HG02840 (cell line): ENCODE measurements at regions not wholly inside any gene's neighbourhood (a gene's known extent, or its start where the extent isn't known, plus 50 kb on each side); places are given as distances from the start of the nearest gene placed in this dataset.

Experiments
- ATAC-seq: cut with Tn5 transposase; IDR thresholded peaks from one replicate; pipeline ENCODE4 v1.9.1; 2021; ENCODE audit warnings: mild to moderate bottlenecking, moderate library complexity, moderate number of reproducible peaks; ENCODE audit not compliant: unreplicated experiment, low FRiP score

DNA sequence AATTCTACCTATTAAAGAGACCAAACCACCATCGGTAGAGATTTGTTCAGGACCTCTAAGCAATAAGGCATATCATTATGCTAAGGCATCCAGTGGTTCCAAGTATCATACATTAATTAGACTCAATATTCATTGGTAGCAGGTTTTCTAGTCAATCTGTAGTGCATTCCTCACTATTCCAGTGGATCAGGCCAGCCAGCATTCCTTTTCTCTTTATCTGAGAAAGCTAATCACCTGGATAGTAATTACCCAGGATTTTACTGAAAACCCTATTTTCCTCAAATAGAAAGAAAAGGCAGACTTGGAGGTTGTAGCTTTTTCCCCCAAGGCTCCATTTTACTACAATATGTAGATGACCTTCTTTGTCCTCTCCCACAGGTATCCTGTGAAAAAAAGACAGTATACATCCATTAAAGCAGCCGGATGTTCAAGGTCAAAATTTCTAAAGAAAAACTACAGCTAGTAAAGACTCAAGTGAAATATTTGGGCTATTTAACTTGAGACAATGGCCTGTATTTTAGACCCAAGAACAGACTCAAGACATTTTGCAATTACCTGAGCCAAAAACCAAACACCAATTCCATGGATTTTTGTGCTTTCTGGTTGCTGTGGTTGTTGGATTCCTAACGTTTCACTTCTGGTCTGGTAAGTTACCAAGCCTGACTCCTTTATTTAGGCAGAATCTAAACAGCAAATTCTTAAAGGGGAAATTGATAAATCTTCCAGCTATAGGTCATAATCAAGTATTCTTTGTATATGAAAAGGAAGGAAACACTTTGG is 149.1 kb upstream of the MOCS1 start:
- ATAC-seq = no peak

DNA sequence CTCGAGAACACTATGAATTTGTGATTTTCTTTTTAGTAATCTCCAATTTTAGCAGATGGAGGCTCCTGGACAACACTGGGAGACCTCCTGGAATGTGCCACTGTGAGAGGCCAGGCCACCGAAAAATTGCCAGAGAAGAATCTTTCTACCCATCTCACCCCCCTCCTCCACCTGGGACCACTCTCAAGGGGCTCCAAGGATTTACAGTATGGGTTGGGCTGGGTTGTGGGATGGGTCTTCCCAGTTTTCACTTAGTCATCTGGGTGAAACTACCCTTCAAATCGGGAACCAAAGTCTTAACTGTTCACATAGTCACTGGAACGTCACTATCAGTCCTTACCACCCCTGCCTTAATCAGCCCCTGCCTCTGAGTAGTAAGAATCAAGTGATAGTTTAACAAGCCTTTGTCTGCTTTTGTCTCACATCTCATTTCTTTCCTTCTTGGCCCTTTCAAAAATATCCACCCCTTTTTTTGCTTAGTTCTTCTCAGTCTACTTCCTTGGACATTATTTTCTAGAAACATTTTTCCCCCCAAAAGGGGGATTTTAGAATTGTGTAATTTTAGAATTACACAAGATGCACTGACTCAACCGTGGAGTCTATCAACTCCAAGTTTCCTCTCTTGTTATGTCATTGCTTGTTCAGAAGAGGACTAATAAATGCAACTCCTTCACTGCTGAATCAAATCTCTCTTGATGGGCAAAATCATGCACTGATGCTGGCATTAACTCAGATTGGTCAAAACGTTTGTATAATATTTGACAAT is 148.2 kb upstream of the MOCS1 start:
- ATAC-seq = no peak

DNA sequence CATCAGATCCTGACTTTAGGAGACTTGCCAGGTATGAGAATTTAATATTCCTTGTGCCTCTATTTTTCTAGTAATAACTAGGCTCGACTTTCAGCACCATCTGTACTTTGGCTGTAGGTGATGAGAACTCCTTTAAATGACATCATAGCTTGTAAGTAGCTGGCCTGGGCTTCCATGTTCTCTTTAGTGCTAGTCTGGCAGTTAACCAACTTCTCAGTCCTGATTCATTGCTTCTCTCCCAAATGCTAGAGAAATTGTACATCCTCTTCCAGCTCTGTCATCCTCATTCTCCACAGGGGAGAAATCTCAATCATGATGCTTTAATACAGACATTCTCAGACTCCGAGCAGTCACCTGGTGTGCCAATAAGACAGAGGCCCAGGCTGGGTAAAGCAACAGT is 143.5 kb upstream of the MOCS1 start:
- ATAC-seq = no peak

DNA sequence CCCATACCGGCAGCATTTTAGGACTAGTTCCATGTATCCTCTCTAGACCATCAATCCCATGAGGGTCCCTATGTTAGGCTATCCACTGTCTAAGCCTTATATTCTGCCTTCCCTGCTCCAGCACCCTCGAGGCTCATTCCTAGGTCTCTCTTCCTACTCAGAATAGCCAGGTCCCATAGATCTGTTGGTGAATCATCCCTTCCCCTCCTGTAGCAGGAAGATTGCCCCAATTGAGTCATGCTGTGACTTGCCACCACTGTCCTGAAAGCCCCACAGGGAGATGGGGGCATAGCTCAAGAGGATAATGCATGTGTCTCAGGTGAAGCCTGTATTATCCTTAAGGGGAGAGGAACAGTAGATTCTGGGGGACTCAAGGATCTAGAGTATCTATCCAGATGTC is 143.1 kb upstream of the MOCS1 start:
- ATAC-seq = no peak

DNA sequence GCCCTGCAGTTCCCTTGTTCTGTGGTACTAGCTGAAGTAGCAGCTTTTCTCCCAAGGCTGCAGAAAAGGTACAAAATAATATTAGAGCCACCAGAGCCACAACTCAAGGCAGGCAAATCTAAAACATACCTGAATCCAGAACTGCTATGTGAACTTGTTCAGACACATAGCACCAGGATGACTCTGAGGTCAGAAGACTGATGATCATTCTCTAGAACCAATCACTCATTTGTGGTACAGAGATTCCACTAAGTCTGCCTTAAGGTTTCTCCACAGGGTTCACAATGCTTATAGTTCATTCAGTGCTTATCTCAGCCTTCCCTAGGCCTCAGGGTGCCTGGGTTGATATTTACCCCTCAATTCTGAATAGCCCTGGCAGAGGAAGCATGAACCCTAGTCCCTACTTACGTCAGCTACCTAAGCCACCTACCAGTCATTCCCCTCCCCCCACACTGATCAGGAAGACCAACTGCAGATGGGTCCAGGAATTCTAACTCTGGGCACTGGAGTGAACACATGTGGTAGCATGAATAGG is 140.9 kb upstream of the MOCS1 start:
- no peak for ATAC-seq

DNA sequence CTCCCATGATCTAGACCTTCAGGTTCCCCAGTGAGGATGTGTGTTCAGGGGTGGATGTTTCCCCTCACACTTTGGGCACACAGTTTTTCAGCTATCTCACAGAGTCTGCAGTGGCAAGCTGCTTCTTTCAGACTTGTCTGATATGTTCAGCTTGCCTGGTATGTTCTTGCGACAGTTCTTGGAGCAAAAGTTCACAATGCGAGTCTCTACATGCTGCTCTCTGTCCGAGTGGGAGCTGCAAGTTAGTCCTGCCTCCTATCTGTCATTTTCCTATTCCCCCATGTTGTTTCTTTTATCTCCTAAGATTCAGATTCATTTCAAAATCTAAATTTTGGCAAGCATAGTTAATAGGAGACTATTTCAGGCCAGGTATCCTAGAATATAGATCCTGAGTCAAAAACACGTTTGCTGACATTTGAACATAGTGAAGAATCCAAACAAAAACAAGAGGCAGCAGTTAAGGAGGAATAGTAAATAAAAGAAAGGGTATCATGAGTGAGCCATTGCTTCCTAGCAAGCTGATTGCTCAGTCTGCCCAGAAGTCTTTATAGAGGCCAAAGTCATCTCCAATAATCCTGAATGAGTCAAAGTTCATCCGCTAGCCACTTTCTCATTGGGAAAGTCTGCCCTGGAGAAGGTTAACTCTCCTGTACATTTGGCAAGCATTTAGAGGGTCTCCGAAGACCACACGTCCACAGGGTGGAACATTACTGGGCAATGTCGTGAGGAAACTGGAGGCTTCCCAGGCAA is 140.2 kb upstream of the MOCS1 start:
- ATAC-seq = no peak

DNA sequence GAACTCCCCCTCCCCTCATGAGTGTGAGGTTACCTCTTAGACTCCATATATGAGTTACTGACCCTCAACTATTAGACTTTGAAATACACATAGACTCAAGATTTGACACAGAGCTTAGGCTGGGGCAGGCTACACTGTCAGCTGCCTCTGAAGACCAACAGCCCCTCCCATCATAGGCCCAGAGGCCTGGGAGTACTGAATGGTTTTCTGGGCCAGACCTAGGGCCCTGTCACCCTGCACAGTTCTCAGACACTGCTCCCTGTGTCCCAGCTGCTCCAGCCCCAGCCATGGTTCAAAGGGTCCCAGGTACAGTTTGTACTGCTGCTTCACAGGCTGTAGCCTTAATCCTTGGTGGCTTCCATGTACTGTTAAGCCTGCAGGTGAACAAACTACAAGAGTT is 132.1 kb upstream of the MOCS1 start:
- no peak for ATAC-seq

DNA sequence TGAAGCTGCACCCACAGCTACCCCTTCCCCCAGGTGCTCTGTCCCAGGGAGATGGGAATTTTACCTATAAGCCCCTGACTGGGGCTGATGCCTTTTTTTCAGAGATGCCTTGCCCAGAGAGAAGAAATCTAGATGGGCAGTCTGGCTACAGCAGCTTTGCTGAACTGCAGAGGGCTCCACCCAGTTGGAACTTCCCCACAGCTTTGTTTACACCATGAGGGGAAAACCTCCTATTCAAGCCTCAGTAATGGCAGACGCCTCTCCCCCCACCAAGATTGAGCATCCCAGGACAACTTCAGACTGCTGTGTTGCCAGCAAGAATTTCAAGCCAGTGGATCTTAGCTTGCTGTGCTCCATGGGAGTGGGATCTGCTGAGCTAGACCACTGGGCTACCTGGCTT is 122.6 kb upstream of the MOCS1 start:
- ATAC-seq = no peak

DNA sequence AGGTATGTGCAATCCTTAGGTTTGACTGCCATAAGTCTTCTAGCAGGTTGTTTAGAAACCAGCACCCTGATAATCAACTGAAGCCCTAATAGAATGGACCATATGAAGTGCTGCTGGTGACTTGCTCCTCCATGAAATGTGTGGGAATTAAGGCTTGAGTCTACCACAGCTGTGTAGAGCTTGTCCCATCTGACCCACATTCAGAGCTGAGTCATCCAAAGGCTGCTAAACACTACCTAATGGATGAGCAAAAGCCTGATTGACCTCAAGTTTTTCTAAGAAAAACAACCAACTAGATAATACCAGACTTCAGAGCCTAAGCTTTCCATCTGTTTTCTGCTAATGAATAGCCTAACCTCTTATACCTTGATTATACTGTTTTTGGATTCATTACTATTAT is 120.3 kb upstream of the MOCS1 start:
- no peak for ATAC-seq

DNA sequence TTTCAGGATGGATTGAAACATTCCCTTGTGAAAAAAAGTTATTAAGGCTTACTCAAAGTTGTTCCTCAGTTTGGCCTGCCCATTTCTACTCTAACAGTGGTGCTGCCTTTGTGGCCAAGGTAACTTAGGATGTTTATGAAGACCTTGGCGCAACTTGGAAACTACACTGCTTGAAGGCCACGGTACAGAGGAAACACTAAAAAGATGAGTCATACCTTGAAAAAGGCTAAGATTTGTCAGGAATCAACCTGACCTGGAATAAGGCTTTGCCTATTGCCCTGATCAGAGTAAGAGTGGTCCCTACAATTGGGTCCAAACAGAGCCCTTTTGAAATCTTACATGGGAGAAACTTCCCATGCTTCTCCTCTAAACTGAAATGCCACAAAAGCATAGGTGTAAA is 119.9 kb upstream of the MOCS1 start:
- ATAC-seq = no peak

DNA sequence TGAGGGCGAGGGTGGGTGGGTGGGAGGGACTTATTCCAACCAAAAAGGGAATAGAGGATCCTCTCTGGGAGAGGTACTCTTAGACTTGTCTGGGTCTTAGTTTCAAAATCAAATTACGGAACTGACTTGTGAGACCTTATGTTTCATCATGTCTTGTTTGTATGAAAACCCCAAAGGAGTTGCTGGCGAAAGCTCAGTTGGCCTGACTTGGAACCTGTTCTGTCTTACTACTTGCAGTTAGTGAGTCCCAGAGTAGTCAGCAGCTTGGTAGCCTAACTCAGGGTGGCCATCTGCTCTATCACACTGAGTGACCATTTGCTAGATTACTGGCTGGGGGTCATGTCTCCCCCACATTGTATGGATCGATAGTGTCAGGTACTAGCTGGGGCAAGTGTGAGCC is 114.9 kb upstream of the MOCS1 start:
- no peak for ATAC-seq

DNA sequence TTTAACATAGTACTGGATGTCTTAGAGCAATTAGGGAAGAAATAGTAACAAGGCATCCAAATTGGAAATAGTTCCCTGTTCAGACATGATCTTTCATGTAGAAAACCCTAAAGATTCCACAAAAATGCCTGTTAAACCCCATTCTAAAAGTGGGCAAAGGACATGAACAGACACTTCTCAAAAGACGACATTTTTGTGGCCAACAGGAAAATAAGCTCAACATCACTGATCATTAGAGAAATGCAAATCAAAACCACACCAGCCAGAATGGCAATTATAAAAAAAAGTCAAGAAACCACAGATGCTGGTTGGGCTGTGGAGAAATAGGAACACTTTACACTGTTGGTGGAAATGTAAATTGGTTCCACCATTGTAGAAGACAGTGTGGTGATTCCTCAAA is 109.9 kb upstream of the MOCS1 start:
- no peak for ATAC-seq

DNA sequence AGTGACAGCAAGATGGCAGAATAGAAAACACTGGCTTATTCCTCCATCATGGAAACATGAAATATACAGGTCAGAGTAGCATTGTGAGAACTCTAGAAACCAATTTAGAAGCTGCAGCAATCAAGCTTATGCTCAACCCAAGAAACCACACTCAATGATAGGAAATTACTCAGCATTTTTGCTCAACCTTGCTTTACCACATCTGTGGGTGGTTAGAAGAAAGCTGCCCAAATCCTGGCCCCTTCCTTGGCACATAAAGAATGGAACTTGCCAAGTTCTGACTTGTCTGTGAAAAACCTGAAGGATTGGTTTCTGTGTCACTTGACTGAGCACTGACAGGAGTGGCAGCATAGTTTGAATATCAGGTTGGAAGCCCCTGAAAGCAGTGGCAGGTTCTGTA is 108.0 kb upstream of the MOCS1 start:
- no peak for ATAC-seq

DNA sequence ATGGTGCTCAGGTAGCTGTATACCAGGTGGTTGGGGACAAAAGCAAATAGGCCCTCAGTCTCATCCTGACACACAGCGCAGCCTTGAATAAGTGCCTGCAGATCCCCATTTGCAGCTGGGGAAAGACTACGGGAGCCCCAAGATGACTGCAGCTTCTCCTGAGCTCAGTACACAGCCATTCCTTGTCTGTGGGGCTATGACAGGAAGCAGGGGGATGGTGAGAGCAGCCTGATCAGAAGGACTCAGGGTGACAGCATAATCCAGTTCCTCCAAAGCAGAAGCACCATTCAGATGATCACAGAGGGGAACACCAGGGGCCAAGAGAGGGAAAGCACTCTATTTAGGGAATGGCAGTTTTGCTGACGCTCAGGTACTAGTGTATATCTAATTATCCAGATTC is 104.8 kb upstream of the MOCS1 start:
- ATAC-seq = no peak

DNA sequence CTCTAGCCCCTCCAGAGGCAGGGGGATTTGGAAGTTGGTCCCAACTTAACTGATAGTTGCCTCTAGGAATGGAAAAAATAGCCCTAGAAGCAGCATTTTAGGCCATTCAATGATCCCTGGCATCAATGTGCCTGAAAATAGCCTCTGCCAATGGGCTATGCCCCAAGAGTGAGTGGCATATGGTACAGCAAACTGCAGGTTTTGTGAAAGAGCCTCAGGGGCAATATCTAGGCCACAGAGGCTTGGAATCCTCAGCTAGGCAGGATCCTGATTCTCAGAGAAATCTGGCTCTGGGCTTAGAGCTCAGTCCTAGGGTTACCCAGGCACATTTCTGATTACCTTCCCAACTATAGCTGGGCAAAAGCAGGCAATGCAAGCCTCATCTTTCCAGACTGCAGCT is 104.4 kb upstream of the MOCS1 start:
- no peak for ATAC-seq

DNA sequence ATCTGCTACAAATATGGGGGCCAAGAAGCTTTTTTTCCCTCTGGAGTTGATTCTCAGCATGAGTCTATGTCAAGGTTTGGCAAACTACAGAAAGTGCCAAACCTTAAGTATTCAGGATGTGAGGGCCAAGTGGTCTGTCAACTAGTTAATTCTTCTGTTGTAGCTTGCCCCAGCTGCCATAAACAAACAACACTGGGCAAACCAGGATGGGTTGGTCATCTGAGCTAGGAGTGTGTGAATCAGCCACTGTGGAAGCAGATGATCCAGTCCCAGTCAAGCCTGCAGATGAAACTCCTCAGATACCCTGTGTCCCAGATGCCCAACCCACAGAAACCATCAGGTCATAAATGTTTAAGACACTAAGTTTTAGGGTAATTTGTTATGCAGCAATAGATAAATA is 103.0 kb upstream of the MOCS1 start:
- ATAC-seq = no peak

DNA sequence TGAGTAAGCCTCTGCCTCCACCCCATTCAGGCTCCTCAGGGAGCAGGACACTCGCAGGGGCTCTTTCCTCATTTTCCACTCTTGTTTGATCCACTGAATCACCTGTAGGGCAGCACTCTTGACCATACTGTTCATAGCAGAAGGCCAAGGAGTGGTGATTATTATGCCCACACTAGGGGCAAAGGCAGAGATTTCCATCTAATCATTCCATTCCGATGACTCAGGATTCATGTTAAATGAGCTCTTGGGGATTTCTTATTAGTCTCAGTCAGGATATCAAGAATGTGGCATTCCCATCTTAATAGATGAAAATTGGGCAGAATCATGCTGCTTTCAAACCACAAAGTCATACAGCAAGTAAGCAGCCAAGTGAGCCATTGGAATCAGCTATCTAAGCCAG is 101.9 kb upstream of the MOCS1 start:
- ATAC-seq = no peak

DNA sequence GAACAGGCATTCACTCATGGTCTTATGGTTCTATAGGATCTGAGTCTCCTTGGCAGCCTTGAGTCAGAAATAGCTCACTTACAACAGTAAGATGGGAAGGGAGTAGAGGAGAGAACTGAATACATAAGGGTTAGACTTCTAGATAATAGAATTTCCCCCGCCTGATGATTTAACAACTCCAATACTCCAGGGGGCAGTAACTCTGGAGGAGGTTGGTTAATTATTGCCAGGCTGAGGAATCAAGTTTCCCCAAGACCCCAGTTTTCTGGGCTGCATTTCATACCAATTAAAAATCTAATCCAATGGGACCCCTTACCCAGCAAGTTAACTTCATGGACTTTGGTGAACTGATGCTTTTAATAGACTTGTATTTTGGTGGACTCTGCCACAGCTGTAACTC is 94.2 kb upstream of the MOCS1 start:
- no peak for ATAC-seq

DNA sequence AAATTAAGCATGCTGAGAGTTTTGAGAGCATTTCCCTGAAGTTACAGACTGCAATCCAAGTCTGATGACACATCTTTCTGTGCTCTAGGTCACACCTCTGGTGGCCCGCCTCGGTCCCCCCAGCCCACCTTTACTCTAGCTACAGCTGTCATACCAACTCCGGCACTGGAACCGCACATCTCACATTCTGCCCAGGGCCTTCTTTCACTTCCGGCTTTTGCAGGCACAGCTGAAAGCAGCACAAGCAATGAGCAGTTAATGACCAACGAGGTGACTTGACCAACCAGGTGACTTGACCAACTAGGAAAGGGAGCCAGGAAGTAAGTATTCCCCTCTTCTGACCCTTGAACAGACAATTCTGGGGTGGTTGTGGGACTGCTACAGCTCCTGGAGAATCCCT is 88.6 kb upstream of the MOCS1 start:
- ATAC-seq = no peak

DNA sequence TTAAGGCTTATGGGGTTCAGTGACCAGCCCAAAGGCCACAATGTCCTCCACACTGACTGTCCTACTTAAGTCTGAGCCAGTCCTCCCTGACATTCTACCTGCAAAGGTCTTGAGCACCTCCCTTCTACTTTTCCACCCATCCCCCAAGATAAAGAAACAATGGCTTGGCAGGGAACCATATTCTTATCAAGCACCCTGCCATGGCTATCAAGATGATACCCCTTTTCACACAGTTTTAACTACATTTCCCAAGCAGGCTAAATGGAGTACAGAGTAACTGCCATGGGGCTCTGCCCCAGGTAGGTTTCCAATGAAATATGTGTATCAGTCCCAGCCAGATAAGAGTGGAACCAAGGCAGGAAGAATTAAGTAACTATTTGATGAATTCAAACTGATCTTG is 85.9 kb upstream of the MOCS1 start:
- ATAC-seq = no peak

DNA sequence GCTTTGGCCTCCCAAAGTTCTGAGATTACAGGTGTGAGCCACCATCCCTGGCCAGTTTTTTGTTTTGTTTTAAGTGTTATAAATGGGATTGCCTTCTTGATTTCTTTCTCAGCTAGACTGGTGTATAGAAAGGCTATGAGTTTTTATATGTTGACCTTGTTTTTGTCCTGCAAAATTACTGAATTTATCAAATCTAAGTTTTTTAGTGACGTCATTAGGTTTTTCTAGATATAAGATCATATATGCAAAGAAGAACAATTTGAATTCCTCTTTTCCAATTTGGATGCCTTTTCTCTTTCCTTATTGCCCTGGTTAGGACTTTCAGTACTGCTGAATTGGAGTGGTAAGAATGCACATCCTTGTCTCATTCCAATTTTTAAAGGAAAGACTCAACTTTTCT is 81.3 kb upstream of the MOCS1 start:
- no peak for ATAC-seq
